GOT3 (cell line): ENCODE measurements at regions not wholly inside any gene's neighbourhood (a gene's known extent, or its start where the extent isn't known, plus 50 kb on each side); places are given as distances from the start of the nearest gene placed in this dataset.
"Not testable (repeated sequence)": the region's sequence is repeated elsewhere in the genome, so short reads cannot be mapped to it uniquely, and the experiment has no call there.

Experiments
- DNase-seq: peaks from one replicate; lab custom pipeline; 2025; ENCODE audit warnings: mixed read lengths; lab: John Stamatoyannopoulos, UW

DNA sequence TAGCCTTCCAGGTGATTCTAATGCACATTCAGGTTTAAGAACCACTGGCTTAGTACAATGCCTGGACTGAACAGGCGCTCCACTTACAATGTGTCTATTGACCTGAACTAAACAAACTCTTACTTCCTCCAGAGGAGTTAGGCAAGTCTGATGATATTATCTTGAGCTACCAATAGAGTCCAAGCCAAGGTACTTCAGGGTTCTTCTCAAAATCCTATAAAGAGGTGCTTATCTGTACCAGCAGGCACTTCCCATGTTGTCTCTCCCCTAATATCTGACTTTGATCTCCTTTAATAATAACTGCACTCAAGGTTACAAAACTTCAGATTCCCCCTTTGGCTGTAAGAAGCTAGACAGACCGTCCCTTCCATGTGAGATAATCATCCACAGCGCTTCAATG is 157.0 kb upstream of the SVIL start:
- DNase-seq, result no peak

DNA sequence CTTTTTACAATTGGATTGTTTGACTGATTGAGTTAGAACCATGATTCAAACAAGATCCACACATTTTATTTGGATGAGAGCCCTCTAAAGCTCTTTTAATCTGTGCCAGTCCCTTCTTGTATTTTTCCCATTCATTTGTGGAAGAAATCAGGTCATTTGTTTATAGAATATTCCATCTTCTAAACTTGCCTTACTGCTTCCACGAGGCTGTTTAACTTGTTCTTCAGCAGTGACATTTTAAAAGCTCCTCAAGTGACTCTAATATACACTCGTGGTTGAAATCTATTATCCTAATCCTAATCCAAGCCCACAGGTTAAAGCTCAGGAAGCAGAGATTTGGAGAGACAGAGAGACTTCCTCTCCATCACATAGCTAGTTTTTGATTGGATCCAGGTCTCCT is 155.4 kb upstream of the SVIL start:
- DNase-seq, result no peak

DNA sequence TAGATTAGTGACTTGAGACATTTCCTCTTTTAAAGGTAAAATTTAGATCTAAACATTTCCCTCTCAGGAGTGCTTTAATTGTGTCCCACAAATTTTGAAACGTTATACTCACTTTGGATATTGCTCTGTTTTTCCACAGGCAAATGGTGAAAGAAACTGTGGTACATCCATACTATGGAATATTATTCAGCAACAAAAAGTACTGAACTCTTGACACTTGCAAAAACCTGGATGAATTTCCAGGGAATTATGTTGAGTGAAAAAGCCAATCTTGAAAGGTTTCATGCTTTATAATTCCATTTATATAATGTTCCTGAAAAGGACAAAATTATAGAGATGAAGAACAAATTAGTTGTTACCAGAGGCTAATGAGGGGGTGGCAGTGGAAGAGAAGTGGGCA is 153.3 kb upstream of the SVIL start:
- DNase-seq, result no peak

DNA sequence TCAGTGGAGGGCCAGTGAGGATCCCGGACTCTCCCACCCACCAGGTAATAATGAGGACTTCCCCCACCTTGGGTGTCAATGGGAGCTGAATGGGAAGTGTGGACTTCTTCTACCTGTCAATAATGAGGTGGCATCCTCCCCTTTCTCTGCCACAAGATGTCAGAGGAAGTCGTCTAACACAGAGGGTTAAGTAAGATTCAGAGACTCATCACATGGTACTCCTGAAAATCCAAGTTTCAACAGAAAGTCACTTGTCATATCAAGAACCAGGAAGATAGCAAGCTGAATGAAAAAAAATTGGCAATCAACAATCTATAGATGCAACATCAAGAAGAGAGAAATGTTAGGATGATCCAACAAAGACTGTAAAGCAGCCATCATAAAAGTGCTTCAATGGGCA is 150.9 kb upstream of the SVIL start:
- no peak for DNase-seq

DNA sequence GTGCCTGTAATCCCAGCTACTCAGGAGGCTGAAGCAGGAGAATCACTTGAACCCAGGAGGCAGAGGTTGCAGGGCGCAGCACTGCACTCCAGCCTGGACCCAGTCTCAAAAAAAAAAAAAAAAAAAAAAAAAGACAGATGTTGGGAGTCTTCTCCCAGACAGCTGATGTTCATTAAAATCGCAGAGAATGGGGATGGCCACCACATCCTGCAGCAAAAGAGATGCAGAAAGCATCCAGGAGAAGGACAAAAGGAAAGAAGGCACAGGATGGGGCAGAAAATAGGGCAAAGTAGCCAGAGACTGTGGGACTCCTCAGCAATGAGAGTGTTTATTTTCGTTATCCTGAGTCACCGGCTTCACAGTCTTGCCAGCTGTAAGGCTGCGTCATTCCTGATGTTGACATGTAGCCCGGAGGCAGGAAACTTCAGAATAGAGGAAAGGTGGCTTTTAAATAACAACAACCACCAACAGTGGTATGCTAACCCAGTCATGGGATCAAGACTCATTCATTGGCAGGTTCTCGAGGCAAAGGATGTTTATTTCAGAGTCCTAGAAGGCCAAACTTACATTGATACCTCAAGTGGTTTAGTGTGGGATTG is 149.5 kb upstream of the SVIL start:
- DNase-seq, result peak; percentile 56

DNA sequence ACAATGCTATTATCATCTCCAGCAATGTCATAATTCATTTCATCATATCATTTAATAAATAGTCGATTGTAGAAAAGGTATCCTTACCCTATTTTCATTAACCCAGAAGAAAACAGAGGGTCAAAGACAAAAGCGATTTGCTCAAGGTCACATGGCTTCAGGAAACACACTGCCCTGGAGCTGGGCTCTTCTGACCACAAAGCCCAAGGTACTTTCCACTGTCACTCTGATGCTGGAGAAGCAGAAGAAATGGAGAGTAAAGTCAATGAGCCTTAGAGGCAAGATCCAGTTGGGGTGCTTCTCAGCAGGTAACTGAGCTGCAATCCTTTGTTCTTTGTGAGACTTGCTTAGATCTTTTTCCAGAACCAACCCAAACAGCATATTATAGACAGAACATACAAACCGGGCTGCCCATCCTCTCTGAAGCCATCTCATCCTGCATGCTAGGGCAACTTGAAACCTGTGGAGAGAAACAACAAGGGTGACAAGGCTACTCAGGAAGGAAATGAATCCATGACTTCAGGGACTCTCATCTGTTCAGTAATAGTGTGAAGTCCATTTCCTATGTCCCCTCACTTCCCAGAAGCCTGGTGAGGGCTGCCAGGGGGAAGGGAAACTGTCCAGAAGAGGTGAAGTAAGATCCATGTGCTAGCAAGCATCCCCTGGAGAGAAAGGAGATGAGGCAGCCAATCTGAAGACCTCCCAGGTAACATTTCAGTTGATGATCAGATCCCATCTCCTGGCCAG is 148.6 kb upstream of the SVIL start:
- no peak for DNase-seq

DNA sequence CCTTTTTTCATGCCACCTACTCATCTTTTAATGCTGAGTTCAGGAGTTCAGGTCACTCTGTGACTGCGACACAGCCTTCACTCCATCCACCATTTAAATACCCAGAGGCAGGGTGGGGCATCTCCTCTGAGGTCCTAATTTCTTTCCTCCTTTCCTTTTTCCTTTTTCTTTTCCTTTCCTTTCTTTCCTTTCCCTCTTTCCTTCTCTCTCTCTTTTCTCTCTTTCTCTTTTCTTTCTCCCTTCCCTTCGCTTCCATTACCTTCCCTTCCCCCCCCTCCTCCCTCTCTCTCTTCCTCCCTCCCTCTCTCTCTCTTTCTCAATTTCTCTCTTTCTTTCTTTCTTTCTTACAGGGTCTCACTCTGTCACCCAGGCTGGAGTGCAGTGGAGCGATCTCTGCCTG is 145.9 kb upstream of the SVIL start:
- DNase-seq, result no peak

DNA sequence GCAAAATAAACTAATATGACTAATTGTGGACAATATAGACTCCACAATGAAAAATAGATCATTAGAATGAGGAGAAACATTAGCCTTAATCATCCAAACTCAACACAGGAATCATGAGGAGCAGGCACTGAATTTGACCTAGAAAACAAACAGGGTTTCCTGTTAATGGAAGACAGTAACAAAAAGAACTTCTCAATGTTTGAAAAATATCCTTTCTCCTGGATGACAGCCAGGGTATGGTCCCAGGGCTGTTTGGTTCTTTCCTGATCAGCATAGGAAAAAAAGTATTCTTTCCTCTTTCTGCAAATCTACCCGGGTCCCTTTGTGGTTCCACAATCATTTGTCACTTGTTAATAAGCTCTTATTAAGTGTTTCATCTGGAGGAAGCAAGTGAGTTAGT is 145.3 kb upstream of the SVIL start:
- no peak for DNase-seq

- DNase-seq, result no peak
Measured at GRCh38 chr10:29776246-29776645, 141.5 kb upstream of the SVIL start.

- DNase-seq, result no peak
Measured at GRCh38 chr10:29774475-29774874, 139.7 kb upstream of the SVIL start.

DNA sequence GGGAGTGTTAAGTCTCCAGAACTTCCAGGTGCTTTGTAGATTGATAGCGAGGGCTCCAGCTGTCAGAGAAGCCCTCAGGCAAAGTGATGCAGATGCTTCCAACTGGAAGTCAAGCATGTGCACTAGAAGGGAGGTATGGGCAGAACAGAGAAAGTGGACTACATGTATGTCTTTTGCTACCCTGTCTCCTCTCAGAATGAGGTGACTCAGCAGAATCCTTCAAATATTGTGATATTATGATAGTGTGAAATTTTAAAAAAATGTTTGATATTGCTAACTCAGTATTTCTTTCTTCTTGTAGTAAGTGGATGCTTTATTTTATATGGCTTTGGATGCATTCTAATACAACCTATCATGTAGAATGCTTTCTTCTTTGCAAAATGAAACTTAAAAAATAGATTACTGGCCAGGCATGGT is 138.9 kb upstream of the SVIL start:
- no peak for DNase-seq

GRCh38 chr10:29772403-29772802 is 137.6 kb upstream of the SVIL start:
- DNase-seq, result no peak

- DNase-seq, result no peak
Measured at GRCh38 chr10:29771376-29771775, 136.6 kb upstream of the SVIL start.

GRCh38 chr10:29769277-29769676 is 134.5 kb upstream of the SVIL start:
- not testable (repeated sequence) for DNase-seq

GRCh38 chr10:29767968-29768367 is 133.2 kb upstream of the SVIL start:
- DNase-seq, result no peak

GRCh38 chr10:29766753-29767152 is 132.0 kb upstream of the SVIL start:
- DNase-seq, result no peak

DNA sequence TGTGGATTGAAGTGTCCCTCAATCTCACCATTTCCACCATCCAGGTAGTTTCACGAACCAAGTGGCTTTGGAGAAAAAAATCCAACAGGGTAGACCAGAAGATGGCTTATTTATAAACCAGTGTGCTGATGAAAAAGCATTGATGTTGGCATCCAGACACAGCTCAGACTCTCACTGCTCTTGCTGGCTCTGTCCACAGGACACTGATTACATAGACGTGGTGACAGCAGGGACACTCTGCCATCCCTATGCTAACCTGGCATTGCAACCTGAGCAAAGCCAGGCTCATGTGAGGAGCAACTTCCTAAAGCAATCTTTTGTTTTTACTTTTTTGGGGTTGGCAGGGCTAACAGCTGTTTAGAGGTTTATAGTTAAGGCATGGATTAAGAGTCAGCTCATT is 130.6 kb upstream of the SVIL start:
- no peak for DNase-seq

GRCh38 chr10:29763396-29763795 is 128.6 kb upstream of the SVIL start:
- DNase-seq, result no peak

DNA sequence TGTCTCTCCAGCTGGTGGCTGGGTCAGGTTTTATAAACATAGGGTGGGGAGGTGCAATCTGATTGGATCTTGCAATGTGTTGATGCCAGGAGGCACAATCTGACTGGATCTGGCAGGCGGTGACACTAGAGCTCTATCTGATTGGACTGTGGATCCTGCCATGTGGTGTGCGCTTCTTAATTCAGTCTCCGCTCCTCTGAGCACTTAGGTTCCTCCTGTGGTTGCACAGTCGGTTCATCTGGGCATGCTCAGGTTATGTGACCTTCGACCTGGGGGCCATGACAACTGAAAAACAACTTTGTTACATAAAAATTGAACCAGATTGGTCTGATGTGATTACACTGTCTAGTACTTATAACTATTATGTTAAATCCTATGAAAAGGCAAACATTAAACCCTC is 127.1 kb upstream of the SVIL start:
- DNase-seq, result no peak

DNA sequence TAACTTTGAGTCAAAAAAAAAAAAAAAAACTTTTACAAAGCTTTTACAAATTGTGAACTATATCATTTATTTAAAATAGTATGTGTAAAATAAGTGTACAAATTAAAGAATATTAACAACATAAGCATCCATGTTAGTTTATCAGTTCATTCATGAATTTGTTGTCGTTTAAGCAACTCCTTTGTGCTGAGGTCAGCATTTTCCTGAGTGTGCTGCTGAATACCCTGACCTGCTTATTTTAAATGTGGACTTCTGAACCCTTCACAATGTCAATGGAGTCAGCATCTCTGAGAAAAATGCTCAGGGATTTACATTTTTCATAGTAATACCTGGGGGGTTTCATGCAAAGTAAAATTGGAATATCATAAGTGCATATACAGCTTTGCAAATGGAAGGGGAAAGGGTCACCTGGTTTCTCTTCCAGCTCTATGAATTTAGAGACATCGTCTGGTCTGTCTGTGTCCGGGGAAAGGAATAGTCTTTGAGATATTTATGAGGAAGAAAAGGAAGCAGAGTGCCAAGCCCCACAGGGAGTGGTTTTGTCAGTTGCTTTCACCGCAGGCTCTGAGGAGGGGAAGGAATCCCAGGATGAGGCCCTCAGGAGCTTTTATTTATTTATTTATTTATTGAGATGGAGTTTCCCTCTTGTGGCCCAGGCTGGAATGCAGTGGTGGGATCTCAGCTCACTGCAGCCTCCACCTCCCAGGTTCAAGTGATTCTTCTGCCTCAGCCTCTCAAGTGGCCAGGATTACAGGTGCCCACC is 125.5 kb upstream of the SVIL start:
- no peak for DNase-seq

DNA sequence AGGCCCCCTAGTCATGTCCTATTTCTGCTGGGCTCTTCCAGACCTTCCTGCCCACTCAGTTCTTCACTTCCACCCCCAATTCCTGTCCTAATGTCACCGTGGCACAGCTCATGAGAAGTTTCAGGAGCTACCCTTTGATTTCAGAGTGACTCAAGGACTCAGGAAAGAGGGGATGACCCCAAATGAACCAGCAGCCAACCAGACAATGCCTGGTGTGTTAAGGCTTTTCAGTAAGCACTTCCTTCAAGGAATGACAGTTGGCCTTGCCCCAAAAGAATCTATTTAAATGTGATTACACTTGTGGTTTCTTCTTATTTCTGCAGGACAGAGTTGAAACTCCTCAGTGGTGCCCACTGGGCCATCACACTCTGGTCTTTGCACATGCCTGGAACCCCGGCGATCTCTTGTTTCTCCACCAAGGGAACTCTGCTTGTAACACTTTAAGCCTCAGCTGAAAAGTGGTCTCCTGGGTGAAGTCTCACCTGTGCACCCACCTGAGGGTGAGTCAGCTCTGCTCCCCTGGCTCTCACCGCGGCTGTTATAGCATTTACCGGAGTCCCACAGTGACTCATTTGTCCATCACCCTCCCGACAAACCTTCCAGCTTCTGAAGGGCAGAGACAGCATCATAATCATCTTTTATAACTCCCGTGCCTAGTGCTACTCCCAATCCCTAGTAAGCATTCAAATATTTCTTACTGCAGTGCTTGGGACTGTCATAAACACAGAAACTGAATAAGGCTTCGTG is 123.0 kb upstream of the SVIL start:
- DNase-seq, result no peak

DNA sequence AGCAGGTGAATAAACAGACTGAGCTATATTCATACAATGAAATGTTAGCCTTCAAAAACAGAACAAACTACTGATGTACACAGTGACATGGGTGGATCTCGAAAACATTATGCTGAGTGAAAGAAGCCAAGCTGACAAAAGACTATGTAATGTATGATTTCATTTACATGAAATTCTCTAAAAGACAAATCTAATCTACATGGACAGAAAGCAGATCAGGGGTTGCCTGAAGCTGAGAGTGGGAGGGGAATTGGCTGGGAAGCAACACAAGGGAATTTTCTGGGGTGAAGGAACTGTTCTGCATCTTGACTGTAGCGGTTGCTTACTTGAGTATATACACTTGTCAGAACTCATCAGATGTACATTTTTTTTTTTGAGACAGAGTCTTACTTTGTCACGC is 121.7 kb upstream of the SVIL start:
- DNase-seq, result no peak

GRCh38 chr10:29753283-29753682 is 118.5 kb upstream of the SVIL start:
- no peak for DNase-seq
